Astrocyte (in vitro differentiated cells and primary cell): ENCODE measurements at regions not wholly inside any gene's neighbourhood (a gene's known extent, or its start where the extent isn't known, plus 50 kb on each side); places are given as distances from the start of the nearest gene placed in this dataset.

ENCODE experiments used
- DNase-seq: peaks from one replicate; pipeline ENCODE4 v3.0.0-alpha.2; 2010; ENCODE audit warnings: low read depth
- FAIRE-seq: peaks from 2 replicates; lab custom pipeline; 2011; peaks lifted over from hg19 to GRCh38; lab: Jason Lieb, UNC
- H2AFZ ChIP-seq: 2 replicates; pipeline ENCODE4 v1.6.0; 2012; ENCODE audit warnings: low read depth, low read length, inconsistent platforms
- H3K27ac ChIP-seq: 2 replicates; pipeline ENCODE4 v1.5.1; 2011; ENCODE audit warnings: low read depth, low read length, inconsistent platforms
- H3K27me3 ChIP-seq: 2 replicates; pipeline ENCODE4 v1.6.0; 2011; ENCODE audit warnings: low read length, inconsistent platforms; ENCODE audit not compliant: insufficient read depth
- H3K36me3 ChIP-seq: 2 replicates; pipeline ENCODE4 v1.5.1; 2011; ENCODE audit warnings: low read length, inconsistent platforms; ENCODE audit not compliant: insufficient read depth
- H3K4me1 ChIP-seq: 2 replicates; pipeline ENCODE4 v1.5.1; 2011; ENCODE audit warnings: low read length, inconsistent platforms; ENCODE audit not compliant: insufficient read depth
- H3K4me2 ChIP-seq: 2 replicates; pipeline ENCODE4 v1.6.0; 2012; ENCODE audit warnings: low read length, inconsistent platforms
- H3K4me3 ChIP-seq: 2 replicates; pipeline ENCODE4 v1.5.1; 2011; ENCODE audit warnings: low read depth, mild to moderate bottlenecking, low read length, inconsistent platforms; ENCODE audit not compliant: insufficient read depth
- H3K79me2 ChIP-seq: 2 replicates; pipeline ENCODE4 v1.6.0; 2012; ENCODE audit warnings: mild to moderate bottlenecking, low read length, inconsistent platforms; ENCODE audit not compliant: insufficient read depth
- H3K9ac ChIP-seq: 2 replicates; pipeline ENCODE4 v1.6.0; 2012; ENCODE audit warnings: mild to moderate bottlenecking, low read length, inconsistent platforms
- H3K9me3 ChIP-seq: 2 replicates; pipeline ENCODE4 v1.5.1; 2012; ENCODE audit warnings: low read depth, mild to moderate bottlenecking, low read length, inconsistent platforms; ENCODE audit not compliant: insufficient read depth
- H4K20me1 ChIP-seq: 2 replicates; pipeline ENCODE4 v1.6.0; 2012; ENCODE audit warnings: low read length, inconsistent platforms; ENCODE audit not compliant: insufficient read depth
- H3K27ac Mint-ChIP-seq: one replicate; pipeline ENCODE4 v1.8.0; 2021; ENCODE audit warnings: mild to moderate bottlenecking, mixed read lengths; ENCODE audit not compliant: unreplicated experiment
- H3K27me3 Mint-ChIP-seq: one replicate; pipeline ENCODE4 v1.8.0; 2021; ENCODE audit warnings: low read depth, mixed read lengths; ENCODE audit not compliant: unreplicated experiment
- H3K36me3 Mint-ChIP-seq: one replicate; pipeline ENCODE4 v1.8.0; 2021; ENCODE audit warnings: low read depth, mixed read lengths; ENCODE audit not compliant: unreplicated experiment
- H3K4me1 Mint-ChIP-seq: one replicate; pipeline ENCODE4 v1.8.0; 2021; ENCODE audit warnings: low read depth, mixed read lengths; ENCODE audit not compliant: unreplicated experiment
- H3K4me3 Mint-ChIP-seq: one replicate; pipeline ENCODE4 v1.8.0; 2021; ENCODE audit warnings: mild to moderate bottlenecking, moderate library complexity, mixed read lengths; ENCODE audit not compliant: unreplicated experiment
- H3K9me3 Mint-ChIP-seq: one replicate; pipeline ENCODE4 v1.8.0; 2021; ENCODE audit warnings: mild to moderate bottlenecking, mixed read lengths; ENCODE audit not compliant: unreplicated experiment
- CTCF ChIP-seq: IDR thresholded peaks from 2 replicates; pipeline ENCODE4 v1.5.1; 2011; ENCODE audit warnings: low read depth, mild to moderate bottlenecking, inconsistent platforms, low read length, moderate library complexity; ENCODE audit not compliant: insufficient read depth
- EZH2 ChIP-seq: IDR thresholded peaks from 2 replicates; pipeline ENCODE4 v1.6.1; 2012; ENCODE audit warnings: mild to moderate bottlenecking, low read length, inconsistent platforms; ENCODE audit not compliant: insufficient read depth

- Histone ChIP-seq H3K4me3 (no peak overlapping the region), H3K36me3 (no peaks in the 10 kb centered on the region), H3K9ac (no peak overlapping the region), H3K4me1 (peaks cover 10% of the 10 kb centered on the region), H3K27ac (no peak overlapping the region), H3K79me2 (no peaks in the 10 kb centered on the region), H2AFZ (peak overlapping the region; percentile 20), H3K27me3 (no peaks in the 10 kb centered on the region), H3K9me3 (no peaks in the 10 kb centered on the region), H4K20me1 (no peaks in the 10 kb centered on the region), H3K4me2 (peak overlapping the region; percentile 8)
- Mint-ChIP-seq H3K9me3 (no peaks in the 10 kb centered on the region), H3K4me1 (peaks cover 17% of the 10 kb centered on the region), H3K4me3 (no peak overlapping the region), H3K27ac (no peak overlapping the region), H3K36me3 (no peaks in the 10 kb centered on the region), H3K27me3 (no peaks in the 10 kb centered on the region)
- no peak for DNase-seq
- TF ChIP-seq CTCF: no peak
- no peak for TF ChIP-seq EZH2
- no peak for FAIRE-seq
Observed at GRCh38 chr20:53679597-53680309, 86.1 kb upstream of the ZNF217 start.

- H4K20me1 ChIP-seq: no peaks in the 10 kb centered on the region
- no peak overlapping the region for H3K9ac ChIP-seq
- H3K36me3 Mint-ChIP-seq: no peaks in the 10 kb centered on the region
- H3K4me1 Mint-ChIP-seq: peaks cover 17% of the 10 kb centered on the region
- no peak overlapping the region for H3K27ac Mint-ChIP-seq
- no peaks in the 10 kb centered on the region for H3K27me3 Mint-ChIP-seq
- no peak for DNase-seq
- H3K4me2 ChIP-seq: no peak overlapping the region
- H3K4me1 ChIP-seq: peaks cover 10% of the 10 kb centered on the region
- H3K4me3 ChIP-seq: no peak overlapping the region
- H3K27ac ChIP-seq: no peak overlapping the region
- no peaks in the 10 kb centered on the region for H3K36me3 ChIP-seq
- H3K27me3 ChIP-seq: no peaks in the 10 kb centered on the region
- H3K4me3 Mint-ChIP-seq: no peak overlapping the region
- no peaks in the 10 kb centered on the region for H3K79me2 ChIP-seq
- TF ChIP-seq CTCF: no peak
- TF ChIP-seq EZH2: no peak
- H3K9me3 ChIP-seq: no peaks in the 10 kb centered on the region
- FAIRE-seq: no peak
- H3K9me3 Mint-ChIP-seq: no peaks in the 10 kb centered on the region
- no peak overlapping the region for H2AFZ ChIP-seq
Observed at GRCh38 chr20:53678990-53679596, 85.5 kb upstream of the ZNF217 start.
